Kidney epithelial cell (primary cell): ENCODE measurements at regions not wholly inside any gene's neighbourhood (a gene's known extent, or its start where the extent isn't known, plus 50 kb on each side); places are given as distances from the start of the nearest gene placed in this dataset.
"Not testable (repeated sequence)": the region's sequence is repeated elsewhere in the genome, so short reads cannot be mapped to it uniquely, and the experiment has no call there.

Source experiments
- DNase-seq: peaks from one replicate; pipeline ENCODE4 v3.0.0-alpha.2; 2010; ENCODE audit warnings: low read depth
- H3K27me3 ChIP-seq: 2 replicates; pipeline ENCODE4 v1.6.0; 2011; ENCODE audit warnings: low read length; ENCODE audit not compliant: control insufficient read depth, insufficient read depth
- H3K36me3 ChIP-seq: 2 replicates; pipeline ENCODE4 v1.5.1; 2011; ENCODE audit warnings: low read length; ENCODE audit not compliant: control insufficient read depth, insufficient read depth
- H3K4me3 ChIP-seq: 2 replicates; pipeline ENCODE4 v1.5.1; 2011; ENCODE audit warnings: low read depth, mild to moderate bottlenecking, control low read depth, low read length

DNA sequence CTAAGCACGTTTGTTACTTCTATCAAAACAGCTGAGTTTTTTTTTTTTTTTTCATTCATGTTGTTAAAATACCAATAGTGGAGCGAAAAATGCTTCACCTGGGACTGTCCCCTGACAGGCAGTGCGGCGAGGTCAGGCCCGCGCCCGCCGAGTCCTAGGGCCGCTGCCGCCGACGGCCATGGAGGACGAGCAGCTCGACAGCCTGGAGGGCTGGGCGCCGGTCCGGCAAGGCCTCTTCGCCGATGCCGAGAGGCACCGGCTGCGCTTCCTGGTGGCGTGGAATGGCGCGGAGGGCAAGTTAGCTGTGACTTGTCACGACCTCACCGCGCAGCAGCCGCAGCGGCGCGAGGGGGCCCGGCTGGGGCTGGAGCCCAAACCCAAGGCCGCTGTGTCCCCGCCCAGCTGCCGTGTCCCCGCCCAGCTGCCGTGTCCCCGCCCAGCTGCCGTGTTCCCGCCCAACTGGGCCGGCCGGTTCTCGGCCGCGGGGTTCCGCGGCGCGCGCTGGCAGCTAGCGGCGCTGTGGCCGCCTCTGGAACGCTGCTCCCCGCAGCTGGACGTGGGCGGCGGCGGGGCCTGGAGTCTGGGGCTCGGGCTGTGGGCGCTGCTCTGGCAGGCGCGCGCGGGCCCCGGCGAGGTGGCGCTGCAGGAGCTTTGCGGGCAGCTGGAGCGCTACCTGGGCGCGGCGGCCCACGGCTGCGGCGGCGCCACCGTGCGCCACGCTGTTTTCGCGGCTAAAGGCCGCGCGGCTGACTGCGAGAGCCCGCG, 56.7 kb upstream of the GOLGA8R start:
- H3K36me3 ChIP-seq, H3K27me3 ChIP-seq, DNase-seq: not testable (repeated sequence)
- H3K4me3 ChIP-seq, result peak overlapping the region; percentile 28

DNA sequence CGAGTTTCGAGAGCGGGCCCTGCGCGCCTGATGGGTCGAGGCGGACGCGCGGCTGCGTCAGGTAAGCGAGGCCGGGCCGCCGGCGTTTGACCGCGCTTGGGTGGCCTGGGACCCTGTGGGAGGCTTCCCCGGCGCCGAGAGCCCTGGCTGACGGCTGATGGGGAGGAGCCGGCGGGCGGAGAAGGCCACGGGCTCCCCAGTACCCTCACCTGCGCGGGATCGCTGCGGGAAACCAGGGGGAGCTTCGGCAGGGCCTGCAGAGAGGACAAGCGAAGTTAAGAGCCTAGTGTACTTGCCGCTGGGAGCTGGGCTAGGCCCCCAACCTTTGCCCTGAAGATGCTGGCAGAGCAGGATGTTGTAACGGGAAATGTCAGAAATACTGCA, 57.3 kb upstream of the GOLGA8R start:
- H3K36me3 ChIP-seq, H3K27me3 ChIP-seq, DNase-seq: not testable (repeated sequence)
- peak overlapping the region; percentile 28 for H3K4me3 ChIP-seq

GRCh38 chr15:30471817-30472551, 57.9 kb upstream of the GOLGA8R start:
- not testable (repeated sequence) for H3K27me3 ChIP-seq, H3K4me3 ChIP-seq, H3K36me3 ChIP-seq, DNase-seq

DNA sequence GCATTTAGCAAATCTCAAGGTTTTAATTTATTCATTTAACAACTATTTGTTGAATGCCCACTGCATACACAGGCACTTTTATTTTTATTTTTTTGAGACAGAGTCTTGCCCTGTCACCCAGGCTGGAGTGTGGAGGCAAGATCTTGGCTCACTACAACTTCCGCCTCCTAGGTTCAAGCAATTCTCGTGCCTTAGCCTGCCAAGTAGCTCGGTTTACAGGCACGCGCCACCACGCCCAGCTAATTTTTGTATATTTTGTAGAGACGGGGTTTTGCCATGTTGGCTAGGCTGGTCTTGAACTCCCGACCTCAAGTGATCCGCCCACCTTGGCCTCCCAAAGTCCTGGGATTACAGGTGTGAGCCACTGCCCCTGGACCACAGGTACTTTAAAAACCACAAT, 67.0 kb upstream of the GOLGA8Q start:
- not testable (repeated sequence) for DNase-seq, H3K36me3 ChIP-seq, H3K4me3 ChIP-seq, H3K27me3 ChIP-seq

- not testable (repeated sequence) for H3K4me3 ChIP-seq, H3K36me3 ChIP-seq, DNase-seq, H3K27me3 ChIP-seq
Measured at GRCh38 chr15:30489237-30489636, 62.6 kb upstream of the GOLGA8Q start.

DNA sequence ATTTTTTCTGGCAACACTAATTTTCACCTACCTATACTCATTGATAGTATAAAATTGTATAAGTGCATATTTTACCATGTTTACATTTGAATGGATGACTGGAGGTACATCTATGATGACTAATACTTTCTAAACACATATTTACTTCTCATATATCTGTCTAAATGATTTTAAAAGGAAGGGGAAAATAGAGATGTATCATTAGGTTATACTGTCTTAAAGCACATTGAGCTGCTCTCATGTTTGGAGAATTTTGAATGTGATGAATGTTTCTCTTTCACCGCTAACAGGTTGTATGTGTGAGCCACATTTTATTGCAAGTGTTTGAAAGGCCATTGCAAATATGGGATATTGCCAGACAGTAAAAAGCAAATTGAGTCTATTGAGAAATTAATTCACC, 61.5 kb upstream of the GOLGA8Q start:
- not testable (repeated sequence) for H3K27me3 ChIP-seq, H3K36me3 ChIP-seq, DNase-seq, H3K4me3 ChIP-seq

DNA sequence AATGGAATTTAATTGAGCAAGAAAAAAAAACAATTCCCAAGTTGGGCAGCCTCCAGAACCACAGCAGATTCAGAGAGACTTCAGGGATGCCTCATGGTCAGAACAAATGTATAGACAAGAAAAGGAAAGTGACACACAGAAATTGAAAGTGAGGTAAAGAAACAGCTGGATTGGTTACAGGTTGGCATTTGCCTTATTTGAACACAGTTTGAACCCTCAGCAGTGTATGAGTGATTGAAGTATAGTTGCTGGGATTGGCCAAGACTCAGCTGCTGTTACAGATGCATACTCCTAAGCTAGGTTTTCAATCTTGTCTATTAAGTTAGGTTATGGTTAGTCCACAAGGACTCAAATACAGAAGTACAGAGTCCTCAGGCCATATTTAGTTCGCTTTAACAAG, 57.9 kb upstream of the GOLGA8Q start:
- not testable (repeated sequence) for DNase-seq, H3K36me3 ChIP-seq, H3K4me3 ChIP-seq, H3K27me3 ChIP-seq

DNA sequence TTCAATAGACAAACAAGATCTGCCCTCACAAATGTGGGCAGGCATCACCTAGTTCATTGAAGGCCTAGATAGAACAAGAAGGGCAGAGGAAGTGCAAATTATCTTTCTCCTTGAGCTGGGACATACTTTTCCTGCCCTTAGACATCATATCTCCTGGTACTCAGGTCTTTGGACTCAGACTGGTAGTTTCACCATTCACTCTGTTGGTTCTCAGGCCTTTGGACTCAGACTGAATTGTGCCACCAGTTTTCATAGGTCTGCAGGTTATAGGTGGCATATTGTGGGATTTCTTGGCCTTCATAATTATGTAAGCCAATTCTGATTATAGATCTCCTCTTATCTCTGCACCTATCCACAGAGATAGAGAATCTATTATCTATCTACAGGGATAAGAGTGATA, 54.6 kb upstream of the GOLGA8Q start:
- DNase-seq, H3K36me3 ChIP-seq, H3K4me3 ChIP-seq, H3K27me3 ChIP-seq: not testable (repeated sequence)

GRCh38 chr15:30499233-30499632, 52.6 kb upstream of the GOLGA8Q start:
- not testable (repeated sequence) for H3K4me3 ChIP-seq, DNase-seq, H3K36me3 ChIP-seq, H3K27me3 ChIP-seq

DNA sequence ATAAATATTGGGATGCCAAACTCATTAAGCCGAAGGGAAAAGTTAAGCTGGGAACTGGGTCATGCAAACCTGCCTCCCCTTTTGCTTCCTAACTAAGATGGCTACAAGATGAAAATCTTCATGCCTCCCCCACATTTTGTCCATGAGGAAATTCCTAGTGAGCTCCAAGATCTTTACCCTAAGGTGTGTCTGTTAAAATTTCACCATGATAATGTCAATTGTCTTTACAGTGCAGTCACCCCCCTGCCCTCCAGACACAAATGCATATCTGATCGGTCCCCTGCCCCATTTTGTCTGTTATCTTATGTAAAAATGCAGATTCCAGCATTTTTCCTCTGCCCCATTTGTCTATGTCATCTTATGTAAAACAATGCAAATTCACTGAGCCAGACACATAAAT, 51.3 kb upstream of the GOLGA8Q start:
- not testable (repeated sequence) for H3K4me3 ChIP-seq, DNase-seq, H3K27me3 ChIP-seq

More for the DNA sequence above, 51.3 kb upstream of the GOLGA8Q start:
- not testable (repeated sequence) for H3K36me3 ChIP-seq
